IMR-90 (cell line): ENCODE measurements at regions not wholly inside any gene's neighbourhood (a gene's known extent, or its start where the extent isn't known, plus 50 kb on each side); places are given as distances from the start of the nearest gene placed in this dataset.

ENCODE experiments used
- ATAC-seq: fragments of 200-7000 bp; cut with Tn5 transposase; 2 replicates; pipeline ENCODE4 v1.9.1; 2020; ENCODE audit warnings: low read depth, mild to moderate bottlenecking, moderate library complexity
- BruUV-seq: library from RNA; stranded (reverse); fragments of 400-500 nt; replicated peaks from 2 replicates; lab custom pipeline; 2021; lab: Mats Ljungman, UMichigan
- CTCF ChIA-PET: fragments of 300-600 bp; formaldehyde crosslinking; extraction: SDS; loops from one replicate; lab custom pipeline; 2021; ENCODE audit warnings: antibody characterized with exemption; lab: Yijun Ruan, JAX
- POLR2A ChIA-PET: fragments of 300-600 bp; sonication (Branson Sonifier 250); formaldehyde crosslinking; loops from one replicate; lab custom pipeline; 2022; ENCODE audit warnings: antibody characterized with exemption; ENCODE audit not compliant: unreplicated experiment; lab: Charles Lee
- DNase-seq: peaks from one replicate; pipeline ENCODE4 v3.0.0; 2013
- H2AFZ ChIP-seq: replicated peaks from 2 replicates; pipeline ENCODE3; 2013; ENCODE audit warnings: low read length, mild to moderate bottlenecking; ENCODE audit not compliant: poor library complexity
- H2AK5ac ChIP-seq: 2 replicates; pipeline ENCODE4 v1.6.1; 2013; ENCODE audit warnings: low read depth, low read length, inconsistent platforms
- H2AK9ac ChIP-seq: replicated peaks from 2 replicates; pipeline ENCODE3; 2013; ENCODE audit warnings: mild to moderate bottlenecking, low read depth, low read length, moderate library complexity; ENCODE audit not compliant: poor library complexity
- H2BK120ac ChIP-seq: 2 replicates; pipeline ENCODE4 v1.6.1; 2013; ENCODE audit warnings: low read depth, low read length, inconsistent platforms
- H2BK15ac ChIP-seq: 3 replicates; pipeline ENCODE4 v1.6.1; 2013; ENCODE audit warnings: low read depth, low read length, inconsistent platforms
- H2BK20ac ChIP-seq: 2 replicates; pipeline ENCODE4 v1.6.1; 2013; ENCODE audit warnings: low read depth, mild to moderate bottlenecking, inconsistent platforms, low read length, moderate library complexity
- H2BK5ac ChIP-seq: 2 replicates; pipeline ENCODE4 v1.6.1; 2013; ENCODE audit warnings: mild to moderate bottlenecking, low read depth, low read length, inconsistent platforms; ENCODE audit not compliant: poor library complexity, severe bottlenecking
- H3K14ac ChIP-seq: replicated peaks from 2 replicates; pipeline ENCODE4 v1.6.1; 2013; ENCODE audit warnings: low read depth, low read length, inconsistent platforms
- H3K18ac ChIP-seq: 2 replicates; pipeline ENCODE4 v1.6.1; 2013; ENCODE audit warnings: low read depth, low read length, control low read depth
- H3K23ac ChIP-seq: 2 replicates; pipeline ENCODE4 v1.6.1; 2013; ENCODE audit warnings: low read depth, low read length, inconsistent platforms
- H3K27ac ChIP-seq: 2 replicates; pipeline ENCODE4 v1.5.1; 2013; ENCODE audit warnings: mild to moderate bottlenecking, control low read depth, low read length; ENCODE audit not compliant: insufficient read depth
- H3K27me3 ChIP-seq: 2 replicates; pipeline ENCODE4 v1.6.1; 2013; ENCODE audit warnings: low read length; ENCODE audit not compliant: control insufficient read depth, insufficient read depth
- H3K36me3 ChIP-seq: 2 replicates; pipeline ENCODE4 v1.6.1; 2013; ENCODE audit warnings: low read length, mixed read lengths; ENCODE audit not compliant: control insufficient read depth, insufficient read depth
- H3K4ac ChIP-seq: 2 replicates; pipeline ENCODE4 v1.6.1; 2013; ENCODE audit warnings: low read depth, low read length, inconsistent platforms
- H3K4me1 ChIP-seq: 2 replicates; pipeline ENCODE4 v1.6.1; 2013; ENCODE audit warnings: low read length, mixed read lengths; ENCODE audit not compliant: control insufficient read depth, insufficient read depth
- H3K4me2 ChIP-seq: 2 replicates; pipeline ENCODE4 v1.6.1; 2013; ENCODE audit warnings: low read depth, mild to moderate bottlenecking, control low read depth, low read length, moderate library complexity
- H3K4me3 ChIP-seq: 2 replicates; pipeline ENCODE4 v1.5.1; 2013; ENCODE audit warnings: low read depth, mild to moderate bottlenecking, control low read depth, low read length, moderate library complexity; ENCODE audit not compliant: insufficient read depth
- H3K56ac ChIP-seq: 2 replicates; pipeline ENCODE4 v1.6.1; 2013; ENCODE audit warnings: low read length, inconsistent platforms; ENCODE audit not compliant: insufficient read depth; ENCODE audit errors: extremely low read depth
- H3K79me1 ChIP-seq, 2 experiments: 2 replicates each; pipeline ENCODE4 v1.6.1; 2013; ENCODE audit warnings: low read length in 2 of 2, inconsistent platforms in 1 of 2, low read depth in 1 of 2
- H3K9ac ChIP-seq: 2 replicates; pipeline ENCODE4 v1.6.1; 2013; ENCODE audit warnings: low read depth, low read length, control low read depth
- H3K9me1 ChIP-seq: 2 replicates; pipeline ENCODE4 v1.6.1; 2013; ENCODE audit warnings: low read length, inconsistent platforms; ENCODE audit not compliant: insufficient read depth
- H3K9me3 ChIP-seq: 2 replicates; pipeline ENCODE4 v1.6.1; 2013; ENCODE audit warnings: low read length; ENCODE audit not compliant: control insufficient read depth, insufficient read depth
- H4K20me1 ChIP-seq: 2 replicates; pipeline ENCODE4 v1.6.1; 2013; ENCODE audit warnings: low read length, inconsistent platforms; ENCODE audit not compliant: insufficient read depth
- H4K5ac ChIP-seq: 2 replicates; pipeline ENCODE4 v1.6.1; 2013; ENCODE audit warnings: mild to moderate bottlenecking, low read depth, low read length, control low read depth
- H4K8ac ChIP-seq, 2 experiments: 2 replicates each; pipeline ENCODE4 v1.6.1; 2013; ENCODE audit warnings: low read depth in 2 of 2, low read length in 2 of 2, control low read depth in 1 of 2, inconsistent platforms in 1 of 2
- H4K91ac ChIP-seq: 2 replicates; pipeline ENCODE4 v1.6.1; 2013; ENCODE audit warnings: low read depth, low read length, inconsistent platforms; ENCODE audit not compliant: insufficient read depth
- MXI1 ChIP-seq: IDR thresholded peaks from 2 replicates; pipeline ENCODE4 v1.6.1; 2012; ENCODE audit warnings: low read depth, mild to moderate bottlenecking, low read length, moderate library complexity, borderline replicate concordance
- WGBS, 2 experiments: methylation state at CpG; one replicate each; pipeline versions ENCODE4 v1.1.5 to v1.1.7; 2013; ENCODE audit warnings: missing lambda C conversion rate in 2 of 2; ENCODE audit not compliant: insufficient read length in 1 of 2; ENCODE audit errors: extremely low coverage in 2 of 2; 5-methylcytosine and 5-hydroxymethylcytosine counted together
- dilution Hi-C: fragments of 300-500 bp; cut with HindIII; formaldehyde crosslinking; loops from one replicate; pipeline ENCODE4 v1.14.3; 2018; ENCODE audit warnings: low sequenced_read_pairs; ENCODE audit not compliant: unreplicated experiment
- in situ Hi-C: fragments of 300-500 bp; cut with MboI; formaldehyde crosslinking; loops from 3 replicates; pipeline ENCODE4 v1.14.3; 2019; ENCODE audit warnings: low sequenced_read_pairs, inconsistent platforms, mixed read lengths
- intact Hi-C: fragments of 100-400 bp; cut with micrococcal nuclease; formaldehyde crosslinking; loops from 2 replicates; pipeline ENCODE4 v1.10.0; 2022

DNA sequence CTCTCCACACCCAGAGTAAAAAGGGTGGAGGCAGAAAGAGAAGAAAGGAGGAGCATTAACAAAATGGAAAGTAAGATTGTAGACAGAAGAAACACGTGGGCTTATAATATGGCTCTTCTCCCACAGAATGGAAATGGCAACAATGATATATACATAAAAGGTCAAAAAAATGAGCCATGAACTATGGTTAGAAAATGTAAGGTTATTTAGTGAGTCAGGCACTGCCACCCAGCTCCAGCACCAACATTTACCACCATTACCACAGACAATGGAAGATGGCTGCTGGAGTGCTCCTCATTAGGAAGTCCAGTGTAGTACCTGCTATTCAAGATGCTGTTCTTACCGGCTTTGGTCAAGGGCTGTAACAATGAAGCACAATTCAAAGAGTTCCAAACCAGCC is 258.0 kb downstream of the ZEB2 start:
- H4K91ac ChIP-seq: no peak overlapping the region
- TF ChIP-seq MXI1: no peak
- ChIA-PET POLR2A (no interaction called here), CTCF (no interaction called here)
- no peak overlapping the region for H3K56ac ChIP-seq
- no peak overlapping the region for H3K9ac ChIP-seq
- no peak overlapping the region for H2BK5ac ChIP-seq
- no peak overlapping the region for H3K27ac ChIP-seq
- H3K9me3 ChIP-seq: peaks cover 4% of the 10 kb centered on the region
- DNase-seq (no peak), ATAC-seq (no peak)
- H3K18ac ChIP-seq: no peak overlapping the region
- H2BK20ac ChIP-seq: no peak overlapping the region
- dilution Hi-C loops (no loop called here), intact Hi-C loops (no loop called here), in situ Hi-C loops (no loop called here)
- no peak overlapping the region for H3K4me3 ChIP-seq
- no peak overlapping the region for H2BK120ac ChIP-seq
- H3K27me3 ChIP-seq: no peaks in the 10 kb centered on the region
- peaks cover 0 to 4% of the 10 kb centered on the region in 2 experiments; a peak in 1 of 4 replicates for H3K79me1 ChIP-seq
- H3K36me3 ChIP-seq: no peaks in the 10 kb centered on the region
- H3K14ac ChIP-seq: no peak overlapping the region
- H4K5ac ChIP-seq: no peak overlapping the region
- BruUV-seq: no TSS peak
- H3K9me1 ChIP-seq: no peaks in the 10 kb centered on the region
- no peaks in the 10 kb centered on the region for H4K20me1 ChIP-seq
- H2AFZ ChIP-seq: no peak overlapping the region
- no peak overlapping the region for H3K4ac ChIP-seq
- H3K4me1 ChIP-seq: peaks cover 1% of the 10 kb centered on the region; the same call in 1 of the 2 replicates
- H3K23ac ChIP-seq: no peak overlapping the region
- H3K4me2 ChIP-seq: no peak overlapping the region
- no peak overlapping the region for H2AK5ac ChIP-seq
- WGBS, 2 experiments: no CpG with 5 or more reads among the region's 2 CpGs
- no peak overlapping the region for H2BK15ac ChIP-seq
- no peak overlapping the region for H4K8ac ChIP-seq
- no peak overlapping the region for H2AK9ac ChIP-seq
